Muscle of leg (tissue), 3 donors: ENCODE measurements at regions not wholly inside any gene's neighbourhood (a gene's known extent, or its start where the extent isn't known, plus 50 kb on each side); places are given as distances from the start of the nearest gene placed in this dataset.

Experiments
- DNase-seq: peaks from one replicate; pipeline ENCODE4 v3.0.0; 2013
- H3K27ac ChIP-seq: one replicate; pipeline ENCODE4 v1.5.1; 2013; ENCODE audit warnings: mild to moderate bottlenecking, low read length, control low read depth
- H3K27me3 ChIP-seq: one replicate; pipeline ENCODE4 v1.6.1; 2013; ENCODE audit warnings: low read length; ENCODE audit not compliant: control insufficient read depth, insufficient read depth
- H3K36me3 ChIP-seq: one replicate; pipeline ENCODE4 v1.6.1; 2013; ENCODE audit warnings: low read length; ENCODE audit not compliant: control insufficient read depth, insufficient read depth
- H3K4me1 ChIP-seq: one replicate; pipeline ENCODE4 v1.6.1; 2013; ENCODE audit warnings: low read length; ENCODE audit not compliant: control insufficient read depth, insufficient read depth
- H3K4me3 ChIP-seq: one replicate; pipeline ENCODE4 v1.5.1; 2013; ENCODE audit warnings: low read length, control low read depth
- H3K9me3 ChIP-seq: replicated peaks from 2 replicates; pipeline ENCODE4 v1.6.1; 2013; ENCODE audit warnings: low read depth, low read length; ENCODE audit not compliant: control insufficient read depth
- WGBS: methylation state at CpG from one replicate; pipeline ENCODE4 v1.1.5; 2013; ENCODE audit warnings: missing lambda C conversion rate; ENCODE audit not compliant: insufficient coverage; 5-methylcytosine and 5-hydroxymethylcytosine counted together

DNA sequence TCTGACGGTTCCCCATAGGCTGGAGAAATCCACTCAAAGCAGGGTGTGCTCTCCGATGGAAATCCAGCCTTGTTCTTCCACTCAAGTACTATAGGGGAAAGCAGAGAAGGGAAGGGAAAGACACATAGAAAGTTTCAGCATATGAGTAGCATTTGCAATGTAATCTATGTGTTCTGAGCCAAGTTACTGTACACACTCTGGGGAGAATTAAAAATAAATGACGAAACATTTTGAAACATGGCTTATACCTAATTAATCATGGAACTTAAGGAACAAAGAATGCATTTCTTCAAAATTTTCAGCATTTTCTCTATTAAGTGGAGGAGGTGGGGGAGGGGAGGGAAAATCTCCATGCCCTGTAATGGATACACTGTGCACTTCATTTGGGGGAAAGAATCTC is 198.1 kb upstream of the HABP2 start:
- Histone ChIP-seq H3K4me3 (no peak overlapping the region), H3K27ac (no peak overlapping the region), H3K36me3 (no peaks in the 10 kb centered on the region), H3K27me3 (peaks cover 5% of the 10 kb centered on the region), H3K4me1 (peaks cover 5% of the 10 kb centered on the region), H3K9me3 (no peaks in the 10 kb centered on the region)
- no CpG with 5 or more reads among the region's 3 CpGs for WGBS
- no peak for DNase-seq

DNA sequence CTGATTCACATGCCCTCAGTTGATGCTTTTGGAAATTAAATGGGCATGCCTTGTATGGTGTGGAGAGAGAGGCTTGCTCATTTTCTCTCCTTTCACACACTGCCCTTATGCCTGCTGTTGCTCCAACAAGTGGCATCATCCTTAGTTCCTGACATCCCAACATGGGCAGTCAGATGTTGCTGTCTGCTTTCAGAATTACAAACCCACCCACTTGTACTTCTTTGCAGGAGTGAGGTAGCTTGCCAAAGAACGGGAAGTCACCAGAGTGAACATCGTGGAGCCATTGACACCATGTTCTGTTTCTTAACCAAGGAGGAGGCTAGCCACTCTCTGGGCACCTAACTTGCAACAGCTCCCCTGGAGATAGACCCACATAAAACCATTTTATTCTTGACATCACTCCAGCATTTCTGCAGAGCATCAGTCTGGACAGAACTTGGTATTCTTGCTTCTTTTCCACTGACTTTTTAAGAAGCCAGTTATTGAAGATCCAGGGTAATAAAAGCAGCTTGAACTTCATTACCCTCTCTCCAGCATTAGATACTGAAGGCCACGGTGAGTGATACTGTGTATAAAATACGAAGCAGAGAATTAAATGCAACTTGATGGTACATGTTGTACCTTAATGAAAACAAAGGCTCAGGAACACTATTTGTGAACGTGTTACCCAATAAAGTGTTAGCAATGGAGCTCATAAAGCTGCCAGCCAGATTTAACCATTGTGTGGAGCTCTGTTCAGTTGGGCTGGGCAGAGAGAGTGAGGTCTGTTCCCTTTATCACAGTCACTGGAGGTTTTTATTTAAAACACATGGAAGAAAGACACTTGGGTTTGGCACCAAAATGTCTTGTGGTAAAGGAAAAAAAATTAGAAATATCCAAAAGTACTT is 195.8 kb upstream of the HABP2 start:
- no peaks in the 10 kb centered on the region for H3K9me3 ChIP-seq
- no peak for DNase-seq
- WGBS: 35% methylated on average over 3 of the region's 5 CpGs
- peaks cover 3% of the 10 kb centered on the region for H3K4me1 ChIP-seq
- H3K27me3 ChIP-seq: peaks cover 5% of the 10 kb centered on the region
- no peaks in the 10 kb centered on the region for H3K36me3 ChIP-seq
- H3K27ac ChIP-seq: no peak overlapping the region
- H3K4me3 ChIP-seq: no peak overlapping the region

- no peak overlapping the region for H3K27ac ChIP-seq
- 86% methylated on average over 18 of the region's 18 CpGs for WGBS
Measured at GRCh38 chr10:113357681-113358300, 195.1 kb upstream of the HABP2 start.

GRCh38 chr10:113359655-113360054 is 193.2 kb upstream of the HABP2 start:
- no peak for DNase-seq
- Histone ChIP-seq H3K4me3 (no peak overlapping the region), H3K9me3 (no peaks in the 10 kb centered on the region), H3K27ac (no peak overlapping the region), H3K36me3 (no peaks in the 10 kb centered on the region), H3K27me3 (peaks cover 2% of the 10 kb centered on the region), H3K4me1 (peaks cover 3% of the 10 kb centered on the region)

More at GRCh38 chr10:113357681-113358300, 195.1 kb upstream of the HABP2 start:
- Histone ChIP-seq H3K9me3 (no peaks in the 10 kb centered on the region), H3K4me1 (peaks cover 3% of the 10 kb centered on the region), H3K4me3 (no peak overlapping the region), H3K36me3 (no peaks in the 10 kb centered on the region), H3K27me3 (peaks cover 5% of the 10 kb centered on the region)
- DNase-seq: no peak

- Histone ChIP-seq H3K27me3 (peaks cover 5% of the 10 kb centered on the region), H3K4me1 (peaks cover 3% of the 10 kb centered on the region), H3K4me3 (no peak overlapping the region), H3K27ac (no peak overlapping the region), H3K36me3 (no peaks in the 10 kb centered on the region), H3K9me3 (peaks cover 2% of the 10 kb centered on the region)
- DNase-seq: no peak
- 70% methylated on average over 2 of the region's 4 CpGs for WGBS
Measured at GRCh38 chr10:113360870-113361269, 192.0 kb upstream of the HABP2 start.

GRCh38 chr10:113362645-113363091 is 190.2 kb upstream of the HABP2 start:
- peaks cover 4% of the 10 kb centered on the region for H3K27me3 ChIP-seq
- H3K27ac ChIP-seq: no peak overlapping the region
- H3K4me1 ChIP-seq: peaks cover 2% of the 10 kb centered on the region
- H3K36me3 ChIP-seq: no peaks in the 10 kb centered on the region
- DNase-seq: no peak
- H3K9me3 ChIP-seq: peaks cover 3% of the 10 kb centered on the region
- no peak overlapping the region for H3K4me3 ChIP-seq

- Histone ChIP-seq H3K9me3 (peaks cover 3% of the 10 kb centered on the region), H3K36me3 (no peaks in the 10 kb centered on the region), H3K27ac (no peak overlapping the region), H3K4me1 (no peaks in the 10 kb centered on the region), H3K27me3 (peaks cover 3% of the 10 kb centered on the region), H3K4me3 (no peak overlapping the region)
- 82% methylated on average over 2 of the region's 3 CpGs for WGBS
- no peak for DNase-seq
Measured at GRCh38 chr10:113364227-113364626, 188.6 kb upstream of the HABP2 start.

DNA sequence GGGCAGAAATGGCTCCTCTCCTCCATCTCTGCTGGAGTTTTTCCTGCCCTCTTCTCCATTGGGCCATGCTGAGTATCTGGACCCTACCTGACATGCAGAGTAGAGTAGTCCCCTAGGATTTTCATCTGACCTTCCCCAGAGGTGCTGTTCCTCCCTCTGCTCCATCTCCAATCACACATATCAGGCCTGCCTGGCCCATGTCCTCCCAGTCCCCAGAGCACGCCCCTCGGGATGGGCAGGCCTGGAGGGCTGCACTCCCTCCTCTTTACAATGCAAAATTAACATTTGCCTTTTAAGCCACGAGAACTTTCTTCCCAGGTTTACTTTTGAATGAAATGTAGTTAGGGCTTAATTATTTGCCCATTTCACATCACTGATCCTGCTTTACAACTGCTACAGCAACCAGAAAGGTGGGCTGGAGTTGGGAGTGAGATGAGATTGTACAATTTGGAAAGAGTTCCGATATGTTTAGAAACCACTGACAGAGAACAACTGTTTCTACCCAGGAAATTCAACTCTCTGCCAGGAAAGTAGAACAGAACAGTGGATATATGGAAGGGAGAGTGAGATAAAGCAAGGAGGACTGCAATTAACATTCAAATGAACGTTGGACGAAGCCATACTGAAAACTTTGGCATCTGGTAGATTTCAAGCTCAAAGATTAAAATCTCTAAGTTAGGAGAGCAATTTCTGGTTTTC is 184.0 kb upstream of the HABP2 start:
- Histone ChIP-seq H3K36me3 (no peaks in the 10 kb centered on the region), H3K27ac (no peak overlapping the region), H3K4me3 (no peak overlapping the region), H3K9me3 (peaks cover 3% of the 10 kb centered on the region), H3K27me3 (peaks cover 3% of the 10 kb centered on the region), H3K4me1 (peaks cover 2% of the 10 kb centered on the region)
- no peak for DNase-seq
- WGBS: 60% methylated on average over 1 of the region's 6 CpGs

DNA sequence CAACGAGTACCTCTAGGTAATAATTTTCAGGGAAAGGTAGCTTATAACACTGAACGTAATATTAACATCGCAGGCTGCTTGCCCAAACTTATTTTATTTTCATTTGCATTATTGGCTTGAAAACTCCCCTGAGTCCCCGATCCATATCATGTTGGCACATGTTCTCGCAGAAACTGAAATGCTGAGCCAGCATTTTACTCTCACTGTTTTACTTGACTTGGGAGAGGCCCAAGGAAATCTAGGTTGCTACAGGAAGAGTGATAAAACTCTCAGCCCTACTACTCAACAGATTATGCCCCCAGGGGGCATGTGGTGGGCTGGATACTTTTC is 183.5 kb upstream of the HABP2 start:
- DNase-seq: no peak
- WGBS: no CpG with 5 or more reads among the region's 5 CpGs
- no peaks in the 10 kb centered on the region for H3K36me3 ChIP-seq
- H3K4me1 ChIP-seq: peaks cover 2% of the 10 kb centered on the region
- no peak overlapping the region for H3K27ac ChIP-seq
- peaks cover 3% of the 10 kb centered on the region for H3K9me3 ChIP-seq
- no peak overlapping the region for H3K4me3 ChIP-seq
- peaks cover 3% of the 10 kb centered on the region for H3K27me3 ChIP-seq

DNA sequence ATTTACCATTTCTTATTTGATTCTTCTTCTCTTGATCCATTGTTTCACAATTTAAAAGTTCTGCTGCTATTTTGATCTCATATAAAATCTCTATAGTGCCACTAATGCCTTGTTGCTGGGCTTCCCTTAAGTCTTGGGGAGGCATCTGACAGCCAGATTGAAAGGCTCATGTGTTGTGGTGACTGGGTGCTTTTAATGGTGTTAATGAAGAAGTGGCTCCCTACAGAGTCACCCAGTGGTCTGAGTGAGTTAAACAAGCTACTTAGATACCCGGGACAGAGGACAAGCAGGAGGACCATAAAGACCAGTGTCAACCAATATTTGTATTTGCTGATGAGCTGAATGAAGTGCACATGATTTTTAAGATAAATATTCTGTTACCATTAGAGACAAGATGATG is 176.4 kb upstream of the HABP2 start:
- H3K36me3 ChIP-seq: no peaks in the 10 kb centered on the region
- peaks cover 2% of the 10 kb centered on the region for H3K27me3 ChIP-seq
- H3K9me3 ChIP-seq: no peaks in the 10 kb centered on the region
- WGBS: no CpG with 5 or more reads among the region's 1 CpG
- peaks cover 3% of the 10 kb centered on the region for H3K4me1 ChIP-seq
- no peak for DNase-seq
- H3K4me3 ChIP-seq: no peak overlapping the region
- no peak overlapping the region for H3K27ac ChIP-seq
